Endometrium (tissue), 2 donors: ENCODE measurements at regions not wholly inside any gene's neighbourhood (a gene's known extent, or its start where the extent isn't known, plus 50 kb on each side); places are given as distances from the start of the nearest gene placed in this dataset.

Experiments
- FAIRE-seq: peaks from 2 replicates; lab custom pipeline; 2012; peaks lifted over from hg19 to GRCh38; lab: Jason Lieb, UNC
- donor health status: control.
- donor health status: control.

DNA sequence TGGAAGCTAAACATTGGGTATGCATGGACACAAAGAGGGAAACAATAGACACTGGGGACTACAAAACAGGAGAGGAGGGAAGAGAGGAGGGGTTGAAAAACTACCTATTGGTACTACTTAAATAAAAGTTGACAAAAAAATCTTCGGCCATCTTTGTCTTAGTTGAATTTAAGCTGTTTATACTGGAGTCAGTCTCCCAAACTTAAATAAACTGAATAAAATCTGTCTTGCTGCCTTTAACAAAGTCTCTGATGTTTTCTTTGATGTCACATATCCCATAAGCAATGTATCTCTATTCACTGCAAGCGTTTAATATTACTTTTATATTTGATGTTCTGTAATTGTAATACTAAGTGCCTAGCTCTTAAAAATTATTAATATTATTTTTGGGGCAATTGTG is 409.2 kb upstream of the EPHA7 start:
- FAIRE-seq: no peak

GRCh38 chr6:93827728-93828127 is 408.4 kb upstream of the EPHA7 start:
- FAIRE-seq: no peak

- no peak for FAIRE-seq
These were observed 406.6 kb upstream of the EPHA7 start for GRCh38 chr6:93825950-93826349.

DNA sequence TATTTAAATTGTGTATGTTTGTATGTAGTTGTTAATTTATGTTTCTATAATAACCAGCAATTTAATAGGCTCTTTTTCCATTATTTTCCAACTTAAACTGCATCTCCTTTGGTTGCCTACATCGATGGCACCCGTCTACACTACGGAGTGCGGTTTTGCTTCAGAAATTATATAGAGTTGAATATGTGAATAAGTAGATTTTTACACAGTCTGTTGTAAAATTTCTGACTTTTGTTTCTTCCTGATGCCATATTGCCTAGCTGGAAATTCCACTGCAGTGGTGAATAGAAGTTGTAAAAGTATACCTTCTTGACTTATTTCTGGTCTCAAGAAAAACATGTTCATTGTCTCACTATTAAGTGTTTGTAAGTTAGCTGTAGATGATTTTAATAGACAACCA is 404.1 kb upstream of the EPHA7 start:
- FAIRE-seq: no peak

DNA sequence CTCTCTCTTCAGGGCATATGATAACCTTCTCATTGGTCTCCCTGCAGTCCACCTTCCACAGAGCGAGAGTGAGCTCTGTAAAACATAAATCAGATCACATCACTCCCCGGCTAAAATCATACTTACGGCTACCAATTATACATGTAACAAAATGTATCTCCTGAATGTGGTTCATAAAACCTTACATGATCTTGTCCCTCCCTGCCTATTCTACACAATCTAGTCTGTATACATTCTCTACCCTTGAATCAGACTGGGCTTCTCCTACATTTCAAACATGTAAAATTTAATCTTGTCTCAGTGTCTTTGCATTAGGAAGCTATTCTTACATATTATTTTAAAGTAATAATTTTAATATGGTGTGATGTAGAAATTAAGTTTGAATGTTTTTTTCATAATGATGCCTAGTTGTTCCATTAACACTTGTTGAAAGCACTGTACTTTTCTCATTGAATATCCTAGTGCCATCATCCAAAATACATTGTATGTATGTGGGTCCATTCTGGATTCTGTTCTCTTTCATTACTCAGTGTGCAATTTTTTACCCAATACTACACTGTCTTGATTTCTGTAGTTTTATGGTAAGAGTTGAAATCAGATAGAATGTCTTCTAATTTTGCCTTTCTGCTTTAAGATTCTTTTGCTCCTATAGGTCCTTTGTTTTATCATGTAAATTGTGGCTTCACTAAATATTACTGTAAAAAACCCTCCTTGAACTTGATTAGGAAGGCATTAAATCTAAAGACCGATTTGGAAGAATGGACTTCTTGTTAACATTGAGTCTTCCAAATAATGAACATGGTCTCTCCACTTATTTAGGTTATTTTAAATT is 403.3 kb upstream of the EPHA7 start:
- FAIRE-seq: no peak

- FAIRE-seq: no peak
These were observed 402.6 kb upstream of the EPHA7 start for GRCh38 chr6:93821953-93822352.

DNA sequence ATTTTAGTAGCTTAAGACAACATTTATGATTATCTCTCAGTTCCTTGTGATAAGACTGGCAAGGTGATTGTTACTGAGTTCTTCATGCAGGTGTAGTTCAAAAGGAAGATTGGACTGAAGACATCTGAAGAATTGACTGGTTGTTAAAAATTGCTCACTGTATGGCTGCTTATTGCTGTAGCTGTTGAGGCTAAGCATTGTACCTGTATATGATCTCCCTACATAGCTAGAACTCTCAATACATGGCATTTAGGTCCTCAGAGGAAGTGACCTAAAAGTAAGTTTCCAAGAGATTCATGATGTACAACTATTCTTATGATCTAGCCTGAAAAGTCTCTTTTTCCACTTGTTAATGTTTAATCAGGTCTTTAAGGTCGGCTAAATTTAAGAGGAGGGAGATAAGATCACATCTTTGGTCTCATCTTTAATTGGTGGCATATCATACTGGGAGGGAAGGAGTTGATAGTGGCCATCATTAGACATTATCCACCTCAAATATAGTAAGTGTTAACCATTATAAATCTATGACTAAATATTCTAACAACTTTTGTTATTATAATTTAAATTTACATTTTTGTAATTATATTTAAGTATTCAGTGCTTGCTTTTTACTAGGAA is 401.2 kb upstream of the EPHA7 start:
- FAIRE-seq: no peak

DNA sequence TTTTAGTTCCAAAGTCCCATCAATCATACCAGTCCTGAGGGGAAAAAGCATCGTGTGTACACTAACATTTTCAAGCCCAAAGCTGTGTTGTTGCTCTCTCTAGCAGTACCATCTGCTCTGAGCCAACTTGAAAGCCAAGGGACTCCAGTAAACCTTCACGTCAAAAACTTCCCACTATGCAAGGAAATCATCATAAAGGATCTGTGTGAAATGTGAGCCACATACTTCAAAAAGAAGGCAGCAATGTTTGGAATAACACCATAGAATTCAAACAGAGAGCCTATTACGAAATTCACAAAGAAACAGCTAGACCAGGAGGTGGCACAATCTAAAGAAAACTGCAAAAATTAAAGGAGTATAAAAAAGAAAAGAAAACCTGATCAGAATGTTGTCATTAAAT is 399.8 kb upstream of the EPHA7 start:
- no peak for FAIRE-seq

GRCh38 chr6:93817937-93818336 is 398.6 kb upstream of the EPHA7 start:
- no peak for FAIRE-seq

- no peak for FAIRE-seq
These were observed 387.3 kb upstream of the EPHA7 start for GRCh38 chr6:93806409-93807270.

DNA sequence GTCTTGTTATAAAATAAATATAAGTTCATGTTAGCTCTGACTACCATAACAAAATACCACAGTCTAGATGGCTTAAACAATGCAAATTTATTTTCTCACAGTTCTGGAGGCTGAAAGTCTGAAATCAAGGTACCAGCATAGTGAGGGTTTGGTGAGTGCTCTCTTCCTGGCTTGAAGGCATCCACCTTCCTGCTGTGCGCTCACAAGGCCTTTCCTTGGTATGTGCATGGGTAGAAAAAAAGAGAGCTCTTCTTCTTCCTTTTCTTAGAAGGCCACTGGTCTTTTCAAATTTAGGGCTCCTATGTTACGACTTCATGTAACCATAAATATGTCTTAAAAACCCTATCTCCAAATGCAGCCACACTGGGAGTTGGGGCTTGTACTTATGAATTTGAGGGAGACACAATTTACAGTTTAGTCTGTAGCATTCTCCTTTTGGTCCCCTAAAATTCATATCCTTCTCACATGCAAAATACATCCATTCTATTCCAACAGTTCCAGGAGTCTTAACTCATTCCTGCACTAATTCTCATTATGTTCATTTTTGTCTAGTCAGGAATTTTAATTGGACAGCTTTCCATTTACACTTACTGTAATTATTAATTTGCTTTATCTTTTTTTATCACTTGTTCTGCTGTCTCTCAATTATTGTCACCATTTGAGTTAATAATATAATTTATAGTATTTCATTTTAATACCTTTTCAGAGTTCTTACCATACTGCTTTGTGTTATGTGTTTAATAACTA is 381.9 kb upstream of the EPHA7 start:
- peak; percentile 41 for FAIRE-seq

GRCh38 chr6:93799226-93799625 is 379.9 kb upstream of the EPHA7 start:
- no peak for FAIRE-seq

GRCh38 chr6:93794166-93794565 is 374.8 kb upstream of the EPHA7 start:
- no peak for FAIRE-seq

- no peak for FAIRE-seq
These were observed 373.4 kb upstream of the EPHA7 start for GRCh38 chr6:93792746-93793145.

GRCh38 chr6:93790981-93791380 is 371.6 kb upstream of the EPHA7 start:
- FAIRE-seq: no peak

DNA sequence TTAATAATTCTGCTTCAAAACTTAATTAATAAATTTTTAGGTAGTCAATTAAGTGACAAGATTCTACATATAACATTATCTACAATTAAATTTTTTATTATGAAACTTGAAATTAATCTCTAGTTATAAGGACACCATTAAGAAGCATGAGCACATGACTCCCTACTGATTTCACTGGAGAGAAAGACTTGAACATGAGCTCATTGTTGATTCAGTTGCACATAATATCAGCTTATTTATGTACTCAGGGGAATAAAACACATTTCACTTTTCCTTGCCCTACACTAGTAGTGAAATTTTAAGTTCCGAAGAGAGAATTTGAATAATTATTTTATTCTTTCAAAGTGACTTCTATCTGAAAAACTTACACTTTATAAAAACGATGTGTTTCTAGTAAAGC is 370.2 kb upstream of the EPHA7 start:
- FAIRE-seq: no peak

- FAIRE-seq: no peak
These were observed 368.5 kb upstream of the EPHA7 start for GRCh38 chr6:93787841-93788240.

DNA sequence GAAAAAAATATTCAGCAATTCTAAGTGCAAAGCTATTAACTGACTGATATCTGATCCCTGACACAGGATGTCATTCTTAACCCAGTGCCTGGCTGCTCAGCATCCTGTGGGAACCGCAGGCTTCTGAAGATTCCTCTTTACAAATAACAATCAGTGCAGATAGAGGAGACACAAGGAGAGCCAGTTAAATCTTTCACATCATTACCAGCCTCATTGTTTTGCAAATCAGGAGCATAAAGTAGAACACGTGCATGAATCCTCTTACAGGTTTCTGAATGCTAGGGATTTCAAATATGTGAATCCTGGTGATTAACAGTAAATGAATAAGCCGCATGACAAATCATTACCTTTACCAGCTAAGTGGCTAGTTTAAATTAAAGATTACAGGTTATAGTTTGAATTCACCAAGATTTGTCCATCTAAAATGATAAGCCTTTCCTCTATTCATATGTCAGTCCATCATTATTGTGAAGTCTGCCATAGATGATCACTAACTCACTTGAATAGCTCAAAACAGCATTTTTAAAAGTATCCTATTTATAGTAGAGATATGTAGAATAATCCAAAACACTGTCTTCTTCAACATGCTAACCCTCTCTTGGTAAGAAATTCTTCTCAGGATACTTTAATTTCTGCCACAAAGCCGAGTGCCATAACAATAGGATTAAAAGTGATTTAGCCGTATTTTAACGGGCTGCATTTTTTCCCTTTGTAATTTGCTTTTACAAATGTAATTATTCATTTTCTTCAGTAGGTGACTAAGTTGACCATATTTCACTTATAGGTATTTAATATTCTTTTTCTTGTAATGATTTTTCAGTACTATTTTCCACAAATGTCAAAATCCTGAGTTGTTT is 367.3 kb upstream of the EPHA7 start:
- FAIRE-seq: no peak

DNA sequence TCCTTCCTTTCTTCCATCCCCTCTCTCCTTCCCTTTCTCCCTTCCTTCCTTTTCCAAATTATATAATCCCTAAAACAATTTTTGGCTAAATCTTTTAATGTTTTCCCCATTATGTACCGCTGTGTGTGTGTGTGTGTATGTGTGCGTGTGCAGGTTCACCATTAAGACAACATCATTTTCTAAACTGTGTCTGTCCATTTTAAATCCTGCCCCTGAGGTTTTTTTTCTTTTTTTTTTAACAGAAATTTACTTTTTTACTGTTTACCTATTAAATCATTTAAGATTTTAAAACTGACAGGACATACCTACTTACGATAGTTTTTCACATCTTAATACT is 366.3 kb upstream of the EPHA7 start:
- no peak for FAIRE-seq

DNA sequence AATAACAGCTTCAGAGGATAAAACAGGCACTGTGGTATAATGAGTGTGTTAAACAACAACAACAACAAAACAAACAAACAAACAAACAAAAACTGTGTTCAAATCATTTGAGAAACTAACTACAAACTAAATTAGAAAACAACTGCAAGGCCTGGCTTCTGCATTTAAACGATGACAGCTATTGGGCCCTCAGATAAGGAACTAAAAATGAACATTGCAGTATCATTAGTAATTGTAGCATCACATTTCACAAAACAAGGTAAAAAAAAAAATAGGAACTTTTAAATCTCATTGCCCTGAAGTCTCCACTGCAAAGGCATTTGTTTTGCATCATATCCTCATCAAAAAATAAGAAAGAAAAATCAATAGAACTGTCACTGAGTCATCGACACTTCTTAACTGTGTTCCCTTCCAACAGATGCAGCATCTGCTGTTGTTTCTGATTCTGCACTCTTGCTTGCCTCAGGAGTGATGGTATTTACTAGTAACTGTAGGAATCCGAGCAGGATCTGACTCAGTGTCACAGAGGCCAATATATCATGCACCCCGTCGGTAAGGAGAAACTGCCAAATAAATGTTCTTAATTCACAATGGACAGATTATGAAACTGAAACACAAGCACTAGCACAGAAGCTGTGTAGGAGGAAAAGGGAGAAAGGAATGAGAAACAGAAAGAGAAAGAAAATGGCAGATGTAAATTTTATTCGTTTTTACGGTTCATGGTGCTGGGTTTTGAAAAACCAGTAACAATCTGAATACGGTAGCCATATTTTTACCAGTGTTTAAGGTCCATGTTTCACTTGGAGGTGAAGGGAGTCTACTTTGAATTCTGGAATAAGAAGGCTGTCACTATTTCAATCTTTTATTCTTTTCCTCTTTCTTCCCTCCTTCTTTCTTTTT is 365.7 kb upstream of the EPHA7 start:
- FAIRE-seq: peak; percentile 33
